GM23338 (cell line): ENCODE measurements at regions not wholly inside any gene's neighbourhood (a gene's known extent, or its start where the extent isn't known, plus 50 kb on each side); places are given as distances from the start of the nearest gene placed in this dataset.

Source experiments
- ATAC-seq: fragments of 200-7000 bp; cut with Tn5 transposase; 3 replicates; pipeline ENCODE4 v1.9.1; 2020
- DNase-seq: peaks from one replicate; pipeline ENCODE4 v3.0.0-alpha.2; 2015; ENCODE audit warnings: low spot score
- H2AFZ ChIP-seq: fragments of 200-600 bp; sonication (generic); 2 replicates; pipeline ENCODE4 v1.8.0; 2016; ENCODE audit warnings: antibody characterized with exemption, mild to moderate bottlenecking, moderate library complexity
- H3F3A ChIP-seq: fragments of 200-600 bp; sonication (generic); replicated peaks from 2 replicates; pipeline ENCODE4 v1.8.0; 2017; ENCODE audit warnings: antibody characterized with exemption, mixed run types, low read depth
- H3K27ac ChIP-seq: fragments of 200-600 bp; sonication (generic); 2 replicates; pipeline ENCODE4 v1.6.1; 2016; ENCODE audit warnings: low read depth
- H3K27me3 ChIP-seq: fragments of 200-600 bp; sonication (generic); 2 replicates; pipeline ENCODE4 v1.8.0; 2016; ENCODE audit warnings: mild to moderate bottlenecking, mixed run types, moderate library complexity; ENCODE audit not compliant: insufficient read depth
- H3K36me3 ChIP-seq: fragments of 200-600 bp; sonication (generic); 2 replicates; pipeline ENCODE4 v1.8.0; 2016; ENCODE audit warnings: mild to moderate bottlenecking; ENCODE audit not compliant: insufficient read depth
- H3K4me1 ChIP-seq: fragments of 200-600 bp; sonication (generic); 2 replicates; pipeline ENCODE4 v1.8.0; 2016; ENCODE audit warnings: mild to moderate bottlenecking, moderate library complexity; ENCODE audit not compliant: insufficient read depth
- H3K4me2 ChIP-seq: fragments of 200-600 bp; sonication (generic); 2 replicates; pipeline ENCODE4 v1.7.1; 2017; ENCODE audit warnings: mixed run types
- H3K4me3 ChIP-seq: fragments of 200-600 bp; sonication (generic); 2 replicates; pipeline ENCODE4 v1.6.1; 2016; ENCODE audit warnings: mixed run types
- H3K79me2 ChIP-seq: fragments of 200-600 bp; sonication (generic); replicated peaks from 2 replicates; pipeline ENCODE4 v1.8.0; 2017; ENCODE audit warnings: mild to moderate bottlenecking; ENCODE audit not compliant: insufficient read depth
- H3K9me2 ChIP-seq: fragments of 200-600 bp; sonication (generic); 2 replicates; pipeline ENCODE4 v1.8.0; 2017; ENCODE audit not compliant: insufficient read depth
- H4K20me1 ChIP-seq: fragments of 200-600 bp; sonication (generic); replicated peaks from 2 replicates; pipeline ENCODE4 v1.8.0; 2017; ENCODE audit warnings: mild to moderate bottlenecking; ENCODE audit not compliant: insufficient read depth
- H3K27ac Mint-ChIP-seq: 2 replicates; pipeline ENCODE4 v1.8.0; 2020; ENCODE audit warnings: inconsistent platforms, mild to moderate bottlenecking, moderate library complexity, mixed read lengths
- H3K27me3 Mint-ChIP-seq: 3 replicates; pipeline ENCODE4 v1.8.0; 2022; ENCODE audit warnings: low read depth, mild to moderate bottlenecking, moderate library complexity, mixed read lengths, inconsistent platforms; ENCODE audit not compliant: insufficient read depth, poor library complexity
- H3K36me3 Mint-ChIP-seq: 3 replicates; pipeline ENCODE4 v1.8.0; 2021; ENCODE audit warnings: low read depth, mild to moderate bottlenecking, inconsistent platforms, moderate library complexity, mixed read lengths
- H3K4me1 Mint-ChIP-seq: 3 replicates; pipeline ENCODE4 v1.8.0; 2020; ENCODE audit warnings: mild to moderate bottlenecking, inconsistent platforms, mixed read lengths
- H3K4me3 Mint-ChIP-seq: 3 replicates; pipeline ENCODE4 v1.8.0; 2021; ENCODE audit warnings: moderate library complexity, mild to moderate bottlenecking, inconsistent platforms, mixed read lengths
- H3K9me3 Mint-ChIP-seq: 3 replicates; pipeline ENCODE4 v1.8.0; 2020; ENCODE audit warnings: moderate library complexity, mild to moderate bottlenecking, inconsistent platforms, mixed read lengths
- CREB1 ChIP-seq: fragments of 250-450 bp; sonication (Bioruptor Pico); IDR thresholded peaks from 2 replicates; pipeline ENCODE4 v1.5.0; 2020; ENCODE audit warnings: low read depth, mild to moderate bottlenecking, moderate library complexity
- CTCF ChIP-seq, 2 experiments: fragments of 200-600 bp in 1 of 2; sonication (generic) in 1 of 2; conservative IDR thresholded peaks; 2 replicates each; pipeline versions ENCODE4 v1.5.1 to v1.6.1; 2016 to 2017; ENCODE audit warnings: antibody characterized with exemption in 2 of 2, low read depth in 2 of 2, mild to moderate bottlenecking in 2 of 2, moderate library complexity in 1 of 2
- ETS1 ChIP-seq: IDR thresholded peaks from 2 replicates; pipeline ENCODE4 v1.6.1; 2016; ENCODE audit warnings: antibody characterized with exemption
- EZH2 ChIP-seq: fragments of 200-600 bp; sonication (generic); IDR thresholded peaks from one replicate; pipeline ENCODE4 v1.8.0; 2017; ENCODE audit warnings: antibody characterized with exemption, mild to moderate bottlenecking, low read depth; ENCODE audit not compliant: unreplicated experiment
- EZH2phosphoT487 ChIP-seq: fragments of 200-600 bp; sonication (generic); IDR thresholded peaks from one replicate; pipeline ENCODE4 v1.8.1; 2018; ENCODE audit warnings: antibody characterized with exemption; ENCODE audit not compliant: unreplicated experiment
- JUNB ChIP-seq: IDR thresholded peaks from one replicate; pipeline ENCODE4 v1.6.1; 2016; ENCODE audit warnings: antibody characterized with exemption; ENCODE audit not compliant: unreplicated experiment
- NANOG ChIP-seq: IDR thresholded peaks from 2 replicates; pipeline ENCODE4 v1.6.1; 2016; ENCODE audit warnings: antibody characterized with exemption, borderline replicate concordance
- POLR2AphosphoS5 ChIP-seq: IDR thresholded peaks from 2 replicates; pipeline ENCODE4 v1.6.1; 2016; ENCODE audit warnings: antibody characterized with exemption, low read depth
- REST ChIP-seq: IDR thresholded peaks from one replicate; pipeline ENCODE4 v1.6.1; 2018; ENCODE audit warnings: antibody characterized with exemption; ENCODE audit not compliant: unreplicated experiment
- STAT1 ChIP-seq: IDR thresholded peaks from one replicate; pipeline ENCODE4 v1.6.1; 2016; ENCODE audit warnings: antibody characterized with exemption; ENCODE audit not compliant: unreplicated experiment
- ZNF114 ChIP-seq: fragments of 250-450 bp; sonication (Bioruptor Pico); IDR thresholded peaks from 2 replicates; pipeline ENCODE4 v1.5.0; 2020; ENCODE audit warnings: mild to moderate bottlenecking, moderate library complexity
- ZNF331 ChIP-seq: fragments of 250-450 bp; sonication (Bioruptor Pico); IDR thresholded peaks from 2 replicates; pipeline ENCODE4 v1.5.0; 2020; ENCODE audit warnings: low read depth, mild to moderate bottlenecking, moderate library complexity
- ZNF462 ChIP-seq: fragments of 250-450 bp; sonication (Bioruptor Pico); IDR thresholded peaks from 2 replicates; pipeline ENCODE4 v1.5.0; 2020; ENCODE audit warnings: mild to moderate bottlenecking, moderate library complexity

- no peak overlapping the region for H3K4me3 ChIP-seq
- Mint-ChIP-seq H3K4me3 (no peak overlapping the region), H3K9me3 (no peaks in the 10 kb centered on the region), H3K27ac (no peak overlapping the region), H3K4me1 (no peaks in the 10 kb centered on the region), H3K27me3 (no peaks in the 10 kb centered on the region), H3K36me3 (no peaks in the 10 kb centered on the region)
- no peak overlapping the region for H2AFZ ChIP-seq
- no peaks in the 10 kb centered on the region for H3K36me3 ChIP-seq
- H3K4me1 ChIP-seq: no peaks in the 10 kb centered on the region
- H3K27ac ChIP-seq: no peak overlapping the region
- H3K9me2 ChIP-seq: no peaks in the 10 kb centered on the region
- H4K20me1 ChIP-seq: no peaks in the 10 kb centered on the region
- ATAC-seq: no peak
- no peak for DNase-seq
- H3K4me2 ChIP-seq: no peak overlapping the region
- no peaks in the 10 kb centered on the region for H3K79me2 ChIP-seq
- no peaks in the 10 kb centered on the region for H3K27me3 ChIP-seq
- TF ChIP-seq ETS1 (no peak), JUNB (no peak), POLR2AphosphoS5 (no peak), CREB1 (CRISPR knock-in tag) (no peak), STAT1 (no peak), REST (no peak), ZNF462 (CRISPR knock-in tag) (no peak), EZH2phosphoT487 (no peak), ZNF114 (CRISPR knock-in tag) (no peak), CTCF (conservative IDR thresholded peaks at IDR 0.05; ENCODE audit: low read depth in 2 of 2) (no peak), NANOG (no peak), ZNF331 (CRISPR knock-in tag) (no peak), EZH2 (no peak)
- H3F3A ChIP-seq: no peaks in the 10 kb centered on the region
These were observed 129.4 kb downstream of the ZC3H11B start for GRCh38 chr1:219483530-219483929.
